Loucy (cell line): ENCODE measurements at regions not wholly inside any gene's neighbourhood (a gene's known extent, or its start where the extent isn't known, plus 50 kb on each side); places are given as distances from the start of the nearest gene placed in this dataset.

Experiments
- H2AFZ ChIP-seq: fragments of 200-600 bp; sonication (generic); 2 replicates; pipeline ENCODE4 v1.6.0; 2016; ENCODE audit warnings: antibody characterized with exemption, mild to moderate bottlenecking, low read length, moderate library complexity
- H3F3A ChIP-seq: fragments of 200-600 bp; 2 replicates; pipeline ENCODE4 v1.6.0; 2016; ENCODE audit warnings: antibody characterized with exemption, low read depth, mild to moderate bottlenecking
- H3K27me3 ChIP-seq: fragments of 200-600 bp; sonication (generic); 2 replicates; pipeline ENCODE4 v1.6.1; 2014; ENCODE audit warnings: low read length, mild to moderate bottlenecking; ENCODE audit not compliant: insufficient read depth, poor library complexity, severe bottlenecking
- H3K36me3 ChIP-seq: fragments of 200-600 bp; sonication (generic); 2 replicates; pipeline ENCODE4 v1.6.1; 2016; ENCODE audit warnings: low read length; ENCODE audit not compliant: insufficient read depth
- H3K4me1 ChIP-seq: fragments of 200-600 bp; sonication (generic); 2 replicates; pipeline ENCODE4 v1.5.1; 2014; ENCODE audit warnings: low read length, mild to moderate bottlenecking; ENCODE audit not compliant: insufficient read depth, poor library complexity, severe bottlenecking
- H3K4me2 ChIP-seq: fragments of 200-600 bp; sonication (generic); 2 replicates; pipeline ENCODE4 v1.6.0; 2014; ENCODE audit warnings: antibody characterized with exemption, low read length, low read depth, mild to moderate bottlenecking; ENCODE audit not compliant: poor library complexity, severe bottlenecking
- H3K4me3 ChIP-seq: fragments of 200-600 bp; sonication (generic); 2 replicates; pipeline ENCODE4 v1.5.1; 2014; ENCODE audit warnings: low read length, mild to moderate bottlenecking, mixed read lengths; ENCODE audit not compliant: poor library complexity, severe bottlenecking
- H3K79me2 ChIP-seq: fragments of 200-600 bp; sonication (generic); 2 replicates; pipeline ENCODE4 v1.6.1; 2014; ENCODE audit warnings: low read length; ENCODE audit not compliant: insufficient read depth
- H3K9ac ChIP-seq: fragments of 200-600 bp; sonication (generic); 2 replicates; pipeline ENCODE4 v1.6.0; 2014; ENCODE audit warnings: mild to moderate bottlenecking, low read depth, low read length, moderate library complexity; ENCODE audit not compliant: poor library complexity, severe bottlenecking
- H3K9me2 ChIP-seq: fragments of 200-600 bp; sonication (generic); replicated peaks from 2 replicates; pipeline ENCODE4 v1.6.1; 2016; ENCODE audit warnings: low read depth, low read length, mixed read lengths
- H3K9me3 ChIP-seq: fragments of 200-600 bp; sonication (generic); 2 replicates; pipeline ENCODE4 v1.6.1; 2014; ENCODE audit warnings: mild to moderate bottlenecking, antibody characterized with exemption, low read length, low read depth; ENCODE audit not compliant: insufficient read depth
- H4K20me1 ChIP-seq: fragments of 200-600 bp; sonication (generic); 2 replicates; pipeline ENCODE4 v1.6.0; 2014; ENCODE audit warnings: antibody characterized with exemption, low read length, mild to moderate bottlenecking; ENCODE audit not compliant: insufficient read depth, poor library complexity, severe bottlenecking
- CTCF ChIP-seq: fragments of 200-600 bp; sonication (generic); conservative IDR thresholded peaks from 2 replicates; pipeline ENCODE4 v1.5.1; 2014; ENCODE audit warnings: mild to moderate bottlenecking, antibody characterized with exemption, low read length
- EZH2phosphoT487 ChIP-seq: fragments of 200-600 bp; IDR thresholded peaks from 2 replicates; pipeline ENCODE4 v1.6.1; 2018; ENCODE audit warnings: antibody characterized with exemption, mild to moderate bottlenecking, moderate library complexity, borderline replicate concordance

DNA sequence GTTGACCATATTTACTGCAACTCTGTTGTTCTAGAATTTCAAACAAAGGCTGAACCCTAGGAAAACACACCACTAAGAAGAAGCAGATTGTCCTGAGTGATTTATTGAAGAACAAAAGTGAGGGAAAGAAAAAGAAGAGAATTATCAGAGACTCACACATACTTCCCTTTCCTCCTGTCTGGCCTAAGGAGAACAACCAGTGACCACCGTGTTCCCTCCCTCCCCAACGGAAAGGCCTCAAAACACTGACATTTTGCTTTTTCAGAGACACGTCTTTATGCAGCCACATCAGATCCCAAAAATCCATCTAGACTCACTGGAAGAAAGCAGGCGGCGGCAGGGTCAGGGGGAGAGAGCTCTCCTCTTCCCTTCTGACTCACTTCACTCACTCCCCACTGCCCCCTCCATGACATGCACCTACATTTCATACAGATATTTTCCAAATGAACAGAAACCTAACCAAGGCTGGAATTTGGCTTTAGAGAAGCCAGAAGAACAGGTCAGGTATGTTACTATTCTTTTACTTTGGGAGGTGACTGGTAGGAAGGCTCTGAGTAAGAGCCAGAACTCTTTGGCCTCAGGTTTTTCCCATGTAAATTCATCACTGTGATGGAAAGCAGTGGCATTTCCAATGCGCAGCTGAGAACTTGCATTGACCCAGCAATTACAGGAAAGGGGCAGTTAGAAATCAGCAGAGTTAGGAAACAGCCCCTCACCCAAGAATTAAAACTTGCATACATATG, 169.9 kb downstream of the BCL11A start:
- Histone ChIP-seq H4K20me1 (no peaks in the 10 kb centered on the region), H3K9ac (no peak overlapping the region), H3K4me3 (no peak overlapping the region), H3K4me1 (no peaks in the 10 kb centered on the region), H3K36me3 (no peaks in the 10 kb centered on the region), H3K27me3 (no peaks in the 10 kb centered on the region), H3K4me2 (no peak overlapping the region), H3K9me2 (no peaks in the 10 kb centered on the region), H3K79me2 (no peaks in the 10 kb centered on the region), H3F3A (no peaks in the 10 kb centered on the region), H2AFZ (no peak overlapping the region), H3K9me3 (no peaks in the 10 kb centered on the region)
- TF ChIP-seq CTCF (no peak), EZH2phosphoT487 (no peak)

GRCh38 chr2:60380411-60380810, 173.0 kb downstream of the BCL11A start:
- Histone ChIP-seq H3F3A (no peaks in the 10 kb centered on the region), H3K9me3 (no peaks in the 10 kb centered on the region), H2AFZ (no peak overlapping the region), H3K4me3 (no peak overlapping the region), H3K9me2 (no peaks in the 10 kb centered on the region), H3K4me2 (no peak overlapping the region), H3K4me1 (no peaks in the 10 kb centered on the region), H3K79me2 (no peaks in the 10 kb centered on the region), H3K36me3 (no peaks in the 10 kb centered on the region), H3K9ac (no peak overlapping the region), H4K20me1 (no peaks in the 10 kb centered on the region), H3K27me3 (no peaks in the 10 kb centered on the region)
- TF ChIP-seq CTCF = no peak
- no peak for TF ChIP-seq EZH2phosphoT487

- no peaks in the 10 kb centered on the region for H3F3A ChIP-seq
- H3K79me2 ChIP-seq = no peaks in the 10 kb centered on the region
- H3K9me2 ChIP-seq = no peaks in the 10 kb centered on the region
- no peak overlapping the region for H3K4me3 ChIP-seq
- H3K27me3 ChIP-seq = no peaks in the 10 kb centered on the region
- TF ChIP-seq CTCF (no peak), EZH2phosphoT487 (no peak)
- H3K9ac ChIP-seq = no peak overlapping the region
- no peaks in the 10 kb centered on the region for H4K20me1 ChIP-seq
- no peaks in the 10 kb centered on the region for H3K36me3 ChIP-seq
- H3K4me2 ChIP-seq = no peak overlapping the region
- H3K9me3 ChIP-seq = no peaks in the 10 kb centered on the region
- H3K4me1 ChIP-seq = no peaks in the 10 kb centered on the region
- no peak overlapping the region for H2AFZ ChIP-seq
Observed at GRCh38 chr2:60379684-60380083, 173.8 kb downstream of the BCL11A start.
